Nephron (organoid): ENCODE measurements at regions not wholly inside any gene's neighbourhood (a gene's known extent, or its start where the extent isn't known, plus 50 kb on each side); places are given as distances from the start of the nearest gene placed in this dataset.

Experiments used
- H3K27ac Mint-ChIP-seq, 3 experiments: 2 replicates each; pipeline ENCODE4 v1.8.0; 2020; ENCODE audit warnings: mixed read lengths in 3 of 3, mild to moderate bottlenecking in 2 of 3, moderate library complexity in 1 of 3
- H3K27me3 Mint-ChIP-seq: 2 replicates; pipeline ENCODE4 v1.8.0; 2021; ENCODE audit warnings: low read depth, mild to moderate bottlenecking, moderate library complexity, mixed read lengths
- H3K36me3 Mint-ChIP-seq: 2 replicates; pipeline ENCODE4 v1.8.0; 2020; ENCODE audit warnings: low read depth, mixed read lengths
- H3K4me1 Mint-ChIP-seq: 2 replicates; pipeline ENCODE4 v1.8.0; 2020; ENCODE audit warnings: mixed read lengths
- H3K4me3 Mint-ChIP-seq, 3 experiments: 2 replicates each; pipeline ENCODE4 v1.8.0; 2020; ENCODE audit warnings: mild to moderate bottlenecking in 3 of 3, mixed read lengths in 3 of 3, moderate library complexity in 2 of 3
- H3K9me3 Mint-ChIP-seq: 2 replicates; pipeline ENCODE4 v1.8.0; 2020; ENCODE audit warnings: mixed read lengths
- CTCF ChIP-seq, 3 experiments: fragments of 200-600 bp; sonication (generic); IDR thresholded peaks; one replicate each; pipeline ENCODE4 v1.5.0; 2021; ENCODE audit warnings: antibody characterized with exemption in 3 of 3; ENCODE audit not compliant: unreplicated experiment in 3 of 3

GRCh38 chr10:107436568-107436967, 272.1 kb upstream of the SORCS1 start:
- TF ChIP-seq CTCF (IDR thresholded peaks at IDR 0.05; ENCODE audit: unreplicated experiment in 3 of 3), result no peak
- Mint-ChIP-seq H3K9me3 (peaks cover 2% of the 10 kb centered on the region), H3K27me3 (no peaks in the 10 kb centered on the region), H3K36me3 (no peaks in the 10 kb centered on the region), H3K4me1 (no peaks in the 10 kb centered on the region), H3K27ac (no peak overlapping the region), H3K4me3 (no peak overlapping the region)

GRCh38 chr10:107434854-107435253, 270.3 kb upstream of the SORCS1 start:
- TF ChIP-seq CTCF (IDR thresholded peaks at IDR 0.05; ENCODE audit: unreplicated experiment in 3 of 3), result no peak

GRCh38 chr10:107434201-107434600, 269.7 kb upstream of the SORCS1 start:
- TF ChIP-seq CTCF (IDR thresholded peaks at IDR 0.05; ENCODE audit: unreplicated experiment in 3 of 3), result no peak
- Mint-ChIP-seq H3K9me3 (no peaks in the 10 kb centered on the region), H3K27me3 (no peaks in the 10 kb centered on the region)

More at GRCh38 chr10:107434854-107435253, 270.3 kb upstream of the SORCS1 start:
- Mint-ChIP-seq H3K36me3 (no peaks in the 10 kb centered on the region), H3K27me3 (no peaks in the 10 kb centered on the region), H3K9me3 (no peaks in the 10 kb centered on the region), H3K4me1 (no peaks in the 10 kb centered on the region), H3K27ac (no peak overlapping the region), H3K4me3 (no peak overlapping the region)

GRCh38 chr10:107433605-107434004, 269.1 kb upstream of the SORCS1 start:
- Mint-ChIP-seq H3K4me3 (no peak overlapping the region), H3K36me3 (no peaks in the 10 kb centered on the region), H3K27me3 (no peaks in the 10 kb centered on the region), H3K4me1 (no peaks in the 10 kb centered on the region), H3K9me3 (no peaks in the 10 kb centered on the region), H3K27ac (no peak overlapping the region)
- TF ChIP-seq CTCF (IDR thresholded peaks at IDR 0.05; ENCODE audit: unreplicated experiment in 3 of 3), result no peak

More at GRCh38 chr10:107434201-107434600, 269.7 kb upstream of the SORCS1 start:
- Mint-ChIP-seq H3K4me3 (no peak overlapping the region), H3K36me3 (no peaks in the 10 kb centered on the region), H3K27ac (no peak overlapping the region), H3K4me1 (no peaks in the 10 kb centered on the region)

- Mint-ChIP-seq H3K36me3 (no peaks in the 10 kb centered on the region), H3K27ac (no peak overlapping the region), H3K9me3 (no peaks in the 10 kb centered on the region), H3K27me3 (no peaks in the 10 kb centered on the region), H3K4me1 (peaks cover 5% of the 10 kb centered on the region), H3K4me3 (no peak overlapping the region)
- TF ChIP-seq CTCF (IDR thresholded peaks at IDR 0.05; ENCODE audit: unreplicated experiment in 3 of 3), result no peak
These were observed 265.9 kb upstream of the SORCS1 start for GRCh38 chr10:107430446-107430845.

GRCh38 chr10:107427016-107427415, 262.5 kb upstream of the SORCS1 start:
- Mint-ChIP-seq H3K4me3 (no peak overlapping the region), H3K27ac (peak overlapping the region; percentile 40 to 74 (median 40)), H3K9me3 (no peaks in the 10 kb centered on the region), H3K4me1 (peaks cover 5% of the 10 kb centered on the region), H3K36me3 (no peaks in the 10 kb centered on the region), H3K27me3 (no peaks in the 10 kb centered on the region)
- no peak for TF ChIP-seq CTCF (IDR thresholded peaks at IDR 0.05; ENCODE audit: unreplicated experiment in 3 of 3)
